ENCODE measurements at regions not wholly inside any gene's neighbourhood (a gene's known extent, or its start where the extent isn't known, plus 50 kb on each side); places are given as distances from the start of the nearest gene placed in this dataset.

- TF ChIP-seq CTCF (IDR thresholded peaks at IDR 0.05) (no peak), POLR2A (IDR thresholded peaks at IDR 0.05) (no peak)
Observed at GRCh38 chr6:24076011-24076410, 50.0 kb upstream of the NRSN1 start.
